ENCODE measurements at regions not wholly inside any gene's neighbourhood (a gene's known extent, or its start where the extent isn't known, plus 50 kb on each side); places are given as distances from the start of the nearest gene placed in this dataset.
"Not testable (repeated sequence)": the region's sequence is repeated elsewhere in the genome, so short reads cannot be mapped to it uniquely, and the experiment has no call there.

DNA sequence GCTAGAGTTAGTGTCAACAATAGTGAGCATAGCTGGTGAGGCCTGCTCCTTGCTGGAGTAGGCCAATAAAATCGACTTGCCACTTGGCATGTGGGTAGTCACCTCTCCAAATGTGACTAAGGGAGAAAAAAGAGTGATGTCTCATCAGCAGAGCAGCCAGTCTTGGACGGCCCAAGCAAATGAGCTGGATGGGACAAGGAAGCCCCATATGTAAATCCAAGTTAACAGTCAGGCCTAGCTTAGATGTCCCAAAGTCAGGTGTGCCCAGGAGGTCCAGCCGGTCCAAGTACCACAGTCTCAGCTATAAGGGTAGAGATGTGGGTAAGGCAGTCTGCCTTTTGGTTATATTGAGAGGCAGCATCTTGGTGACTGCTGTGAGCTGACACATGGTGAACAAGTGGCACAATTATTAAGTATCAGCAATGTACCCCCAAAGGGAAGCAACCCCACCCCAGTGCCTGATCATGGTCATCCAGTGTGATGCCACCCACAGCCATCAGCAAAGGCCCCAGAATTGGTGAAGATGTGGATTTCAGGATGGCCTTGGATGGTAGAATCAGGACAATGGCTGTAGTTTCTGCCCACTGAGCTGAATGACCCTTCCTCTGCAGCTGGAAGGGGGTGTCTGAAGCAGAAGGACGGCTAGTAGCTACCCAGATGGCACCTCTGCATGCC, 83.4 kb downstream of the TNFRSF13B start:
- no peak for DNase-seq (ENCODE audit: low read depth)
- no peaks in the 10 kb centered on the region for H3K36me3 ChIP-seq (ENCODE audit: control insufficient read depth, insufficient read depth, low read length)
- TF ChIP-seq, protein P1, sequence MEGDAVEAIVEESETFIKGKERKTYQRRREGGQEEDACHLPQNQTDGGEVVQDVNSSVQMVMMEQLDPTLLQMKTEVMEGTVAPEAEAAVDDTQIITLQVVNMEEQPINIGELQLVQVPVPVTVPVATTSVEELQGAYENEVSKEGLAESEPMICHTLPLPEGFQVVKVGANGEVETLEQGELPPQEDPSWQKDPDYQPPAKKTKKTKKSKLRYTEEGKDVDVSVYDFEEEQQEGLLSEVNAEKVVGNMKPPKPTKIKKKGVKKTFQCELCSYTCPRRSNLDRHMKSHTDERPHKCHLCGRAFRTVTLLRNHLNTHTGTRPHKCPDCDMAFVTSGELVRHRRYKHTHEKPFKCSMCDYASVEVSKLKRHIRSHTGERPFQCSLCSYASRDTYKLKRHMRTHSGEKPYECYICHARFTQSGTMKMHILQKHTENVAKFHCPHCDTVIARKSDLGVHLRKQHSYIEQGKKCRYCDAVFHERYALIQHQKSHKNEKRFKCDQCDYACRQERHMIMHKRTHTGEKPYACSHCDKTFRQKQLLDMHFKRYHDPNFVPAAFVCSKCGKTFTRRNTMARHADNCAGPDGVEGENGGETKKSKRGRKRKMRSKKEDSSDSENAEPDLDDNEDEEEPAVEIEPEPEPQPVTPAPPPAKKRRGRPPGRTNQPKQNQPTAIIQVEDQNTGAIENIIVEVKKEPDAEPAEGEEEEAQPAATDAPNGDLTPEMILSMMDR (IDR thresholded peaks at IDR 0.05; ENCODE audit: insufficient read depth, low read length, poor library complexity, severe bottlenecking) = no peak
- no peak overlapping the region for H3K4me3 ChIP-seq (ENCODE audit: low read depth, low read length)
- no peaks in the 10 kb centered on the region for H3K27me3 ChIP-seq (ENCODE audit: control insufficient read depth, insufficient read depth, low read length)

DNA sequence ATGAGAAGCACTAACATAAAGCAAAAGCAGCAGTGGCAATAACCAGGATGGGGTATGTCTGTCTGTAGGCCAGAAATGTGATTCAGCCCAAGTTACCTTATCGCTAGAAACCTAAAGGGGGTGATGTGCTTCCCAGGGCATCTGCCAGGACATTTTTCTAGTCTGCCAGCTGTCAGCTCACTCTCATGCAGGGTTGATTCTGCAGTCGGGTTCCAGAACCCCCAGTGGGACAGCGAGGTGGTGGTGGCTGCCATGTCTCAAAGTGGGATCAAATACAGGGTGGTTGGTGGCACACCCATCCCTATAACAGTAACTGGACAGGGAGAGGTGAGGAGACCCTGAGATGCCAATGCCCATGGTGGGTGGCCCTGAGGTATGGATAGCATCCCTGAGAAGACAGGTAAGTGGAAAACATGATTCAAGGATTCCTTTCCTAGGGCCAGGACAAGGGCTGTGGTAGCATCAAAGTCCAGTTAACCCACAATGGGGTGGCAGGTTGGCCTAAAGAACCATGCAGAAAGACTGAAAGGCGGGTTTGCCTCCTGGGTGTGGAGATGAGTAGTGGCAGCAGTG, 84.3 kb downstream of the TNFRSF13B start:
- DNase-seq (ENCODE audit: low read depth) = no peak

DNA sequence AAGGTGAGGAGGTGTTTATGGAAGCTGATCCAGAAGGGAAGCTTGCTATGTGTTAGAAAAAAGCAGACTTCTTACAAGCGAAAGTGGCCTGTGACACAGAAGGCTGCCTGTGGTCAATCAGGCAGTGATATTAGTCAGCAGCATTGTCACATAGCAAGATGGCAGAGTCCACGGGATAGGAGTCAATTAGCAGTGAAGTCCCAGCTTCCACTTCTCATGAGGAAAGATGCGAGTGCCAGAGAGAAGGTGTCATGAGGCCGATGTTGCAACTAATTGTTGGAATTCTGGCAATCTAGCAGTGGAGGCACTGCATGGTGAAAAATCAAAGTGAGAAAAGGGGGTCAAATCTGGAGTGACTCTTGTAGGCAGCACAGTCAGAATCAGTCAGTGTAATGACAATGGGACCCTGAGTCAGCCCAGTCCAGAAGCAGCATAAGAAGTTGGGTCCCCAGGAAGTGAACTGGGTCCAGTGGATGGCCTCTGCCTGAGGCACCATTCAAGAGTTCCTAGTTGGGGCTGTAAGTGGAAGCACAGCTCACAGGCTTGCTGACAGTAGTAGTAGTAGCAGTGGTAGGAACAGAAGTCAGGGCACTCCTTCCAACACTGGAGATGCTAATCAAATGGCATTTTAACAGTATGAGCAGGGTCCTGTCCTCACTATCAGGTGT, 85.1 kb downstream of the TNFRSF13B start:
- TF ChIP-seq, protein P1 (IDR thresholded peaks at IDR 0.05; ENCODE audit: insufficient read depth, low read length, poor library complexity, severe bottlenecking) = no peak
- no peak for DNase-seq (ENCODE audit: low read depth)
- H3K36me3 ChIP-seq (ENCODE audit: control insufficient read depth, insufficient read depth, low read length) = no peaks in the 10 kb centered on the region

More for the DNA sequence above, 84.3 kb downstream of the TNFRSF13B start:
- TF ChIP-seq, protein P1 (IDR thresholded peaks at IDR 0.05; ENCODE audit: insufficient read depth, low read length, poor library complexity, severe bottlenecking) = no peak
- H3K4me3 ChIP-seq (ENCODE audit: low read depth, low read length) = no peak overlapping the region
- no peaks in the 10 kb centered on the region for H3K36me3 ChIP-seq (ENCODE audit: control insufficient read depth, insufficient read depth, low read length)
- H3K27me3 ChIP-seq (ENCODE audit: control insufficient read depth, insufficient read depth, low read length) = no peaks in the 10 kb centered on the region

DNA sequence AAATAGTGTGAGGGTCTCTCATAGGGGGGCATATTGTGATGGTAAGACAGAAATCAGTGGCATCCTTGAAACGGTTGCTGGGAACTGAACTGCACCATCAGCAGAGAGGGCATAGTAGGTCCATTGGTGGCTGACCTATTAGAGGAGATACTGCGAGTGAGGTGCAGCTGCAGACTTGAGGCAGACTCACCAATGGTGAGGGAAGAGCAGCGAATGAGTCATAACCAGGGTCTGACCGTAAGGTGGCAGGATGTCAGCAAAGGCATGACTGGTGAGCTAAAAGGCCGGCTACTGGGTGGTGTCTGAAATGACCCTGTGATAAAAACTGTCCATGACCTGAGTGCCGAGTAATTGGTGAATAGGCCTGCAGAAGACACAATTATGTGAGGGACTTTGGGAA, 86.7 kb downstream of the TNFRSF13B start:
- not testable (repeated sequence) for H3K27me3 ChIP-seq (ENCODE audit: control insufficient read depth, insufficient read depth, low read length); H3K4me3 ChIP-seq (ENCODE audit: low read depth, low read length); H3K36me3 ChIP-seq (ENCODE audit: control insufficient read depth, insufficient read depth, low read length); DNase-seq (ENCODE audit: low read depth)

More for the DNA sequence above, 85.1 kb downstream of the TNFRSF13B start:
- H3K4me3 ChIP-seq (ENCODE audit: low read depth, low read length) = no peak overlapping the region
- no peaks in the 10 kb centered on the region for H3K27me3 ChIP-seq (ENCODE audit: control insufficient read depth, insufficient read depth, low read length)

DNA sequence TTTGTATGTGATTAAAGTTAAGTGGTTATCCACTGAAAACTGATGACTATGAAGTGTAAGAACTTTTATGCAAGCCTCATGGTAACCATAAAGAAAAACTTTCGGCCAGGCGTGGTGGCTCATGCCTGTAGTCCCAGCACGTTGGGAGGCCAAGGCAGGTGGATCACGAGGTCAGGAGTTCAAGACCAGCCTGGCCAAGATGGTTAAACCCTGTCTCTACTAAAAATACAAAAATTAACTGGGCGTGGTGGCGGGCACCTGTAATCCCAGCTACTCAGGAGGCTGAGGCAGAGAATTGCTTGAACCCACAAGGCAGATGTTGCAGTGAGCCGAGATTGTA, 89.0 kb downstream of the TNFRSF13B start:
- not testable (repeated sequence) for H3K27me3 ChIP-seq (ENCODE audit: control insufficient read depth, insufficient read depth, low read length); H3K36me3 ChIP-seq (ENCODE audit: control insufficient read depth, insufficient read depth, low read length); DNase-seq (ENCODE audit: low read depth); H3K4me3 ChIP-seq (ENCODE audit: low read depth, low read length)

DNA sequence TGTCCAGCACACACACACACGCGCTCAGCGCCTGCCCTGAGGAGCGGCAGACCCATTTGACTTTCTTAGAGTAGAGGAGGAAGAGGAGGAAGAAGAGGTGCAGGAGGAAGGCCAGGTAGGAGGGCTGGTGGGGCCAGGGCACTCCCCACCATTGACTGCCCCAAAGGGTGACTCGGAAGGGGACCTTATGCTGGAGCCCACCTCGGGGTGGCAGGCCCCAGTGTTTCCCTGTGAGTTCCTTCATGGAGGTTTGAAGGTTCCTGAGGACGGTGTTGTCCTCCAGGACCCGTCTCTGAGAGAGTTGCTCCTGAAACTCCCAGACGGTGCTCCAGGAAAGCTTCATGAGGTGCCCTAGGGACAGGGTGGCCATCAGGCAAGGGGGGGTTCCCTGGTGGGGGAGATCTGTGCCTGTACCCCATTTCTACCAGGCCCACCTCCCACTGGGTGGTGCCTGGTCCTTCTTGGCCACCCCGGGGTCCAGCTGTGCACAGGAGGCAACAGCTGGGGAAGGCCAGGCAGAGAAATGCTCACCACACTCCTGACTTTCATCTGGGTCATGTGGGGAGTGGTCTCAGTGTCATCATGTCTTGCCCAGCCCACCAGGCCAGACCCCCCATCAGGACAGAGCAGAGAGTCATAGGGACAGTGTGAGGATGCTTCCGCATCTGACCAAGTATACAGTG, 89.5 kb downstream of the TNFRSF13B start:
- H3K27me3 ChIP-seq (ENCODE audit: control insufficient read depth, insufficient read depth, low read length) = no peaks in the 10 kb centered on the region
- H3K4me3 ChIP-seq (ENCODE audit: low read depth, low read length) = no peak overlapping the region
- TF ChIP-seq, protein P1 (IDR thresholded peaks at IDR 0.05; ENCODE audit: insufficient read depth, low read length, poor library complexity, severe bottlenecking) = no peak
- H3K36me3 ChIP-seq (ENCODE audit: control insufficient read depth, insufficient read depth, low read length) = no peaks in the 10 kb centered on the region
- no peak for DNase-seq (ENCODE audit: low read depth)

All from kidney epithelial cell (primary cell).